ENCODE measurements at regions not wholly inside any gene's neighbourhood (a gene's known extent, or its start where the extent isn't known, plus 50 kb on each side); places are given as distances from the start of the nearest gene placed in this dataset.

GRCh38 chr19:30900051-30900450, 449.2 kb downstream of the TSHZ3 start:
- H3K9me2 ChIP-seq (replicated peaks; ENCODE audit: insufficient read depth): no peaks in the 10 kb centered on the region
- no peaks in the 10 kb centered on the region for H3K36me3 ChIP-seq (replicated peaks; ENCODE audit: insufficient read depth, low read depth)
- 94% methylated on average over 3 of the region's 3 CpGs for WGBS (ENCODE audit: low lambda C conversion rate, missing lambda C conversion rate)
- no peaks in the 10 kb centered on the region for H4K20me1 ChIP-seq (ENCODE audit: insufficient read depth, poor library complexity, severe bottlenecking)
- H2AFZ ChIP-seq: no peak overlapping the region
- TF ChIP-seq EZH2 (IDR thresholded peaks at IDR 0.05; ENCODE audit: borderline replicate concordance): no peak
- no peak for TF ChIP-seq EZH2phosphoT487 (IDR thresholded peaks at IDR 0.05; ENCODE audit: low read depth, severe bottlenecking, unreplicated experiment)
- TF ChIP-seq, protein P1, sequence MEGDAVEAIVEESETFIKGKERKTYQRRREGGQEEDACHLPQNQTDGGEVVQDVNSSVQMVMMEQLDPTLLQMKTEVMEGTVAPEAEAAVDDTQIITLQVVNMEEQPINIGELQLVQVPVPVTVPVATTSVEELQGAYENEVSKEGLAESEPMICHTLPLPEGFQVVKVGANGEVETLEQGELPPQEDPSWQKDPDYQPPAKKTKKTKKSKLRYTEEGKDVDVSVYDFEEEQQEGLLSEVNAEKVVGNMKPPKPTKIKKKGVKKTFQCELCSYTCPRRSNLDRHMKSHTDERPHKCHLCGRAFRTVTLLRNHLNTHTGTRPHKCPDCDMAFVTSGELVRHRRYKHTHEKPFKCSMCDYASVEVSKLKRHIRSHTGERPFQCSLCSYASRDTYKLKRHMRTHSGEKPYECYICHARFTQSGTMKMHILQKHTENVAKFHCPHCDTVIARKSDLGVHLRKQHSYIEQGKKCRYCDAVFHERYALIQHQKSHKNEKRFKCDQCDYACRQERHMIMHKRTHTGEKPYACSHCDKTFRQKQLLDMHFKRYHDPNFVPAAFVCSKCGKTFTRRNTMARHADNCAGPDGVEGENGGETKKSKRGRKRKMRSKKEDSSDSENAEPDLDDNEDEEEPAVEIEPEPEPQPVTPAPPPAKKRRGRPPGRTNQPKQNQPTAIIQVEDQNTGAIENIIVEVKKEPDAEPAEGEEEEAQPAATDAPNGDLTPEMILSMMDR (IDR thresholded peaks at IDR 0.05; ENCODE audit: poor library complexity): no peak
- no peak for DNase-seq (ENCODE audit: low spot score)
- H3K4me1 ChIP-seq (ENCODE audit: insufficient read depth): no peaks in the 10 kb centered on the region
- H3K27me3 ChIP-seq: no peaks in the 10 kb centered on the region
- H3K79me2 ChIP-seq: no peaks in the 10 kb centered on the region
- H3K27ac ChIP-seq: no peak overlapping the region
- no peak overlapping the region for H3K4me2 ChIP-seq
- H3K9me3 ChIP-seq (ENCODE audit: low read depth): no peaks in the 10 kb centered on the region
- no peak overlapping the region for H3K4me3 ChIP-seq

DNA sequence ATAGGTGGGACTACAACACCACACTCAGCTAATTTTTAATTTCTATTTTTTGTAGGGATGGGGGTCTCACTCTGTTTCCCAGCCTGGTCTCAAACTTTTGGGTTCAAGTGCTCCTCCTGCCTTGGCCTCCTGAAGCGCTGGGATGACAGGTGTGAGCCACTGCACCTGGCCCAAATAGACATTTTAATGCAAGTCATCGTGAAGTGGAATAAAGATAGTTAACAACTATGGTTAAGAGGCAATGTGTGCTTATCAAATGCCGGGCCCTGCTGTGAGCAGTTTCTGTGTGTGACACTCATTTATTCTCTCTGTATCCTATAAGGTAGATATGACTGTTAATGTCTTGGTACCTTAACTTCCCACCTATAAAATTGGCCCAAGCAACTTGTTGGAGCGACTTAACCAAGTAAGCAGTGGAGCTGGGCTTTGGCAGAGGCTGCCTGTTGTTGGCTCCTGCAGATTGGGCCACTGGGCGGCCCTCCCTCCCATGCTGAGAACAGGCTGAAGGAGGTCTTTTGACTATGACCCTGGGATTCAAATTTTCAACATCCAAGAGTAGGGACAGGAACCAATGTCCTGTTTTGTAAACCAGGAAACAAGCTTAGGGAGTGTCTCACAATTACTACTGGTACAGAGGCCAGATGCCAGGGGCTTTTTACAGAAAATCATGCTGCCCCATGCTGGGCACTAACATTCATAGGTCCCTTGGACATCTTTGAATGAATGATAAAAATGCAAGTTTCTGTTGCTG, 450.7 kb downstream of the TSHZ3 start:
- Histone ChIP-seq H3K27ac (no peak overlapping the region), H3K27me3 (no peaks in the 10 kb centered on the region), H4K20me1 (ENCODE audit: insufficient read depth, poor library complexity, severe bottlenecking) (no peaks in the 10 kb centered on the region), H3K9me3 (ENCODE audit: low read depth) (no peaks in the 10 kb centered on the region), H2AFZ (no peak overlapping the region), H3K79me2 (no peaks in the 10 kb centered on the region), H3K9me2 (replicated peaks; ENCODE audit: insufficient read depth) (no peaks in the 10 kb centered on the region), H3K4me1 (ENCODE audit: insufficient read depth) (no peaks in the 10 kb centered on the region), H3K36me3 (replicated peaks; ENCODE audit: insufficient read depth, low read depth) (no peaks in the 10 kb centered on the region), H3K4me2 (no peak overlapping the region), H3K4me3 (no peak overlapping the region)
- no peak for TF ChIP-seq EZH2phosphoT487 (IDR thresholded peaks at IDR 0.05; ENCODE audit: low read depth, severe bottlenecking, unreplicated experiment)
- TF ChIP-seq, protein P1 (IDR thresholded peaks at IDR 0.05; ENCODE audit: poor library complexity): no peak
- no peak for TF ChIP-seq EZH2 (IDR thresholded peaks at IDR 0.05; ENCODE audit: borderline replicate concordance)
- WGBS (ENCODE audit: low lambda C conversion rate, missing lambda C conversion rate): 91% methylated on average over 5 of the region's 5 CpGs
- DNase-seq (ENCODE audit: low spot score): no peak

GRCh38 chr19:30897553-30897952, 451.7 kb downstream of the TSHZ3 start:
- TF ChIP-seq EZH2phosphoT487 (IDR thresholded peaks at IDR 0.05; ENCODE audit: low read depth, severe bottlenecking, unreplicated experiment) (no peak), EZH2 (IDR thresholded peaks at IDR 0.05; ENCODE audit: borderline replicate concordance) (no peak)
- TF ChIP-seq, protein P1 (IDR thresholded peaks at IDR 0.05; ENCODE audit: poor library complexity): no peak
- H3K4me2 ChIP-seq: no peak overlapping the region
- H4K20me1 ChIP-seq (ENCODE audit: insufficient read depth, poor library complexity, severe bottlenecking): no peaks in the 10 kb centered on the region
- WGBS (ENCODE audit: low lambda C conversion rate, missing lambda C conversion rate): 91% methylated on average over 6 of the region's 7 CpGs
- no peak overlapping the region for H3K4me3 ChIP-seq
- H3K27me3 ChIP-seq: no peaks in the 10 kb centered on the region
- no peaks in the 10 kb centered on the region for H3K9me2 ChIP-seq (replicated peaks; ENCODE audit: insufficient read depth)
- H3K79me2 ChIP-seq: no peaks in the 10 kb centered on the region
- H3K9me3 ChIP-seq (ENCODE audit: low read depth): no peaks in the 10 kb centered on the region
- H2AFZ ChIP-seq: no peak overlapping the region
- no peaks in the 10 kb centered on the region for H3K36me3 ChIP-seq (replicated peaks; ENCODE audit: insufficient read depth, low read depth)
- H3K27ac ChIP-seq: no peak overlapping the region
- H3K4me1 ChIP-seq (ENCODE audit: insufficient read depth): no peaks in the 10 kb centered on the region
- no peak for DNase-seq (ENCODE audit: low spot score)

Data from hepatocyte (in vitro differentiated cells).